HG03442 (cell line): ENCODE measurements at regions not wholly inside any gene's neighbourhood (a gene's known extent, or its start where the extent isn't known, plus 50 kb on each side); places are given as distances from the start of the nearest gene placed in this dataset.
"Not testable (repeated sequence)": the region's sequence is repeated elsewhere in the genome, so short reads cannot be mapped to it uniquely, and the experiment has no call there.

Experiments used
- ATAC-seq: cut with Tn5 transposase; IDR thresholded peaks from one replicate; pipeline ENCODE4 v1.9.1; 2021; ENCODE audit warnings: mild to moderate bottlenecking, moderate library complexity; ENCODE audit not compliant: unreplicated experiment

GRCh38 chr12:90515199-90516175, 439.5 kb downstream of the CCER1 start:
- peak; percentile 97 for ATAC-seq

DNA sequence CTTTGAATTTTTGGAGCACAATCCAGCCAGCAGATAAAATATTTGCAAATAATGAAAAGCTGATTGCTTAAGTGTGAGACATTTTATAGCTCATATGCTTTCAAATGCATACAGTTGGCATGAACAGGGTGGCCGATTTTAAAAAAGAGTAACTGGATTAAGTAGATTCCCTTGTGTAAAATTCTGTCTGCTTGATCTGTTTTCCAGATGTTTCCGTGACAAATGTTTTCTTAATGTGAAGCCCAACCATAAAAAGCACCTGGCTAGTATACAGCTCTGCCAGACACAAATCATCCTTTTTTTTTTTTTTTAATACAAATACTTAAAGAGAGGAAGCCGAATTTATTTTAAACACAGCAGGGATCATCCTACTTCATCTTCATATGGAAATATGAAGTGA, 440.7 kb downstream of the CCER1 start:
- no peak for ATAC-seq

DNA sequence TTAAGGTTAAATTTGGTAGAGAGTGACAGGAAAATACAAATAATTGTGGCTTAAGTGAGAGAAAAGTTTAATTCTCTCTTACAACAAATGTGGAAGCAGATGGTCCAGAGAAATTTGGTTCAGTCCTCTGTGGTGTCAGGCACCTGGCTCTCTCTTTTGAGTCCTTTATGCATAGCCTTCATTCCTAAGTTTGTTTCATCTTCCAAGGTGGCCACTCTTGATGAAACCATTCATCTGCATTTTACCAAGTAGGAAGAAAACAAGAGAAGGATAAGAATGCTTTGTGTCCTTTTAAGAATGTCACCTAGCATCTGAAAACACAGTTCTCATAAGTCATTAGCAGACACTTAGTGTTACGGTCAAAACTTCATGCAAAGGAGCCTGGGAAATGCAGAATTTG, 442.5 kb downstream of the CCER1 start:
- ATAC-seq, result no peak

DNA sequence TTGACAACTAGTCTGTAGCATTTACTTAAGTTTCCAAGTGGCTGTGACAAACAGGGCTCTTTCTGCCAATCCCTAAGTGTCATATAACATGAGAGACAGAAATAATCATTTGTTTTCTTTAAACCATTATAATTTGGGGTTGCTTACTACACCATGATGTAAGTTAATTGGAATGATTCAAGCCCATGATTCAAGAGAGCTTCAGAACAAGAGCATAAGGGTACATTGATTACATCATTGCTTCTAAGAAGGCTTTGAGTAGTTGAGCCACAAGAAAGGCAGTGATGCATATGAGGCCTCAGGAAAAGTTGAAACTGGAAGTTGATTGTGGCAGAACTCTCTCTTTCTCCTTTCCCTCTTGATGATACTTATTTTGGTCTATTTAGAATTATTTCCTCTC, 444.0 kb downstream of the CCER1 start:
- ATAC-seq, result no peak

GRCh38 chr12:90504806-90505205, 450.2 kb downstream of the CCER1 start:
- no peak for ATAC-seq

GRCh38 chr12:90502070-90502469, 452.9 kb downstream of the CCER1 start:
- ATAC-seq, result no peak

GRCh38 chr12:90501412-90501811, 453.6 kb downstream of the CCER1 start:
- no peak for ATAC-seq

DNA sequence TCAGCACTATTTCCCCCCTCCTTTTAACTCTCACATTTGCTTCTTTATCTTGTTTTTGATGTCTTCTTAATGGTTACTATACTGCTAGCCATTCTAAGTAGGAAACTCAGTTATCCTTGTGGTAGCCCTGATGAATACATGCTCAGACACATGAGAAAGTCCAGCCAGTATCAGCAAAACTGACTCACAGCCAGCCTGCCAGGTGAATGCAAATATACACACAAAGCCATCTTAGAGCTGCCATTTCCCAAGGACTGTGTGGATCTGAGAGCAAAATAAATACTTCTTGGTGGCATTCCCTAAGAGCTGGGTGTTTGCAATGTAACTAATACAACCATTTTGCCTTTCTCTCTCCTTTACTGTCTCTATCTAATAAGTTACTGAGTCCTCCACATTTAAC, 455.2 kb downstream of the CCER1 start:
- no peak for ATAC-seq

DNA sequence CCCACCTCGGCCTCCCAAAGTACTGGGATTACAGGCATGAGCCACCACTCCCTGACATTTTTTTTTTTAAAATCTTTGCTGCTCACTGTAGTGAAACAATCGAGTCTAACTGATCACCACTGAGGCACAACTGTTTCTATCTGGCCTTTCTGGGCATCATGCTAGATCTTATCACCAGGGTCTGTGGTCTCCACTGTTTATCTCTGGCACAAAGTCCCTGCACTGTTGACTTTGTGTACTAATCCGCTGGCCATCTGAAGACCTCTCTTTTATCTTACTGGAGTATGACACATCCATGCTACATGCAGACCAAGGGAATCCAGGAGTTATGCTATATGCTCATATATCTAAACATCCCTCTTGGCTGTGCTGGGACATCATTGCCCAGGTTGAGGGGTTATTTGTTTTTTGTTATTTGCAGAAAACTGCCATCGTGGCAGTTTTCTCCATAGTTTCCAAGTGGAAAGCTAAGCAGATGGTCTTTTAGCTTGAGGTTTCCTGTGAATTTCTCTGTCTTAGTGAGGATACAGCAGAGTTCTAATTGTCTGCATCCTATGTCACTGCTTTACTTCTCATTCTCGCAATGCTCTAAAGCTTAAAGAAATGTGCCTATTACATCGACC, 456.9 kb downstream of the CCER1 start:
- ATAC-seq, result no peak

DNA sequence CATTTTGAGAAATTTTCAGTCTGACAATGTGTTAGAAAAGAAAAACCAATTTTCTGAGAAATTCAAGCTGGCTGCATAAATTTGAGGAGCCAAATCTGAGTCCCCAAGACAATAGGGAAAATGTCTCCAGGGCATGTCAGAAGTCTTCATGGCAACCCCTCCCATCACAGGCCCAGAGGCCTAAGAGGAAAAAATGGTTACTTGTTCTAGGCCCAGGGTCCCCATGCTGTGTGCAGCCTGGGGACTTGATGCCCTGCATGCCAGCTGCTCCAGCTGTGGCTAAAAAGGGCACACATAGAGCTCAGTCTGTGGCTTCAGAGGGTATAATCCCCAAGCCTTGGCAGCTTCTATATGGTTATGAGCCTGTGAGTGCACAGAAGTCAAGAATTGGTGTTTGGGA, 464.6 kb downstream of the CCER1 start:
- ATAC-seq, result no peak

GRCh38 chr12:90489141-90489540, 465.8 kb downstream of the CCER1 start:
- ATAC-seq, result no peak

- no peak for ATAC-seq
Observed at GRCh38 chr12:90485560-90485959, 469.4 kb downstream of the CCER1 start.

DNA sequence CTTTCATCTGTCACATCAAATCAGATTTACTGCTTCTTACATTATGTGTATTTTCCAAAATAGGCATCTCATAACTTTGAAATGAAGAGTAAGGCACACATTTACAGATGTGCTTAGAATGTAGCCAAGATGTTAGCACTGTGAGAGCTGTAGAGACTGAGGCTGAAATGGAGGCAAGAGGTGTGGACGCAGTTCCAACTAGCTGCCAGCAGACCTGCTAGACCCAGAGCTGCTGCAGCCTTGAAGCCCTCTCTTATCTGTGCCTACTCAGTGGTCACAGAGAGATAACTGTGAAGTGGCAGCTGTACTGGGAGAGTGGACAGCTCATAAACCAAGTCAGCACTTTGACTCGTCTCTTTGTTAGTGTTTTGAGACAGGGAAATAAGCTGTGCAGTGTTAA, 470.9 kb downstream of the CCER1 start:
- no peak for ATAC-seq

DNA sequence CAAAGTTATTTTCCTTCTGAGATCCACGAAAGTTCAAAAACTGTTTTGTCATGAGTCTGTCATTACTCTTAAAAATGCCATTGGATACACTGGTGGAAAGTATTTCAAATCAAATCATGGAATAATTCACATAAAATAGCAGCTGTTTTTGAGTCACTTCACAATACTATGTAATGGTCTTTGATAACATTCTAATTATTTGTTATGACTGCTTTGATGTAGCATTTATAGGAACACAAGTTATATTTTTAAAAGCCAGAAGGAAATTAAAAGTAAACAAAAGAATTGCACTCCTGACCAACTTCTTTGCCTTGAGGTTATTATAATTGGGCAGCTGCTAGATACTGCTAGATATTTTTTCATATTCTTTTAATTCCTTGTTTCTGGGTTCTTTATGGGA, 473.2 kb downstream of the CCER1 start:
- ATAC-seq, result no peak

DNA sequence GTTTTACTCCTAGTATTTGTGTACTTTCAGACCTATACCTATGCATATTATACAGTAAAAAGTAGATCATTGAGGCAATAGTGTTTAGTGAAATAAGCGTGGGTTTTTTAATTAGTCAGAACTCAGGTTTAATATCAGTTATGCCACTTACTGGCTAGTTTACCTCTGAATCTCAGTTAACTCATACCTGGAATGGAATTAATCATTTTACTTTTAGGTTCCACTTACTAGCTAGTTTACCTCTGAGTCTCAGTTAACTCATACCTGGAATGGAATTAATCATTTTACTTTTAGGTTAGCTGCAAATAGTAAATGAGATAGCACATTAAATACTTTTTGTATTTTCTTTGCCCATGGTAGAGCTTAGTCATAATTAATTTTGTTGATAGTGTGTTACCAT, 475.7 kb downstream of the CCER1 start:
- no peak for ATAC-seq

GRCh38 chr12:90473831-90474230, 481.1 kb downstream of the CCER1 start:
- ATAC-seq, result no peak

DNA sequence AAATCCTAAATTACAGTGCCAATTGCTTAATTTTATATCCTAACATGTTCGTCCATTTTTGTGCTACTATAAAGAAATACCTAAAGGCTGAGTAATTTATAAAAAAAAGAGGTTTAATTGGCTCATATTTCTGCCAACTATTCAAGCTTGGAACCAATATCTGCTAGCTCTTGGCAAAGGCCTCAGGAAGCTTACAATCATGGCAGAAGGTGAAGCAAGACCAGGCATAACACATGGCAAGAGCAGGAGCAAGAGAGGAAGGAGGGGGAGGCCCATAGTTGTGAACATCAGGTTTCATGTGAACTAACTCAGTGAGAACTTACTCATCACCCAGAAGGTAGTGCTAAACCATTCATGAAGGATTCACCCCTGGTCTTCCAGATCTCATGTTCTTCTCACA, 494.3 kb downstream of the CCER1 start:
- ATAC-seq, result no peak

DNA sequence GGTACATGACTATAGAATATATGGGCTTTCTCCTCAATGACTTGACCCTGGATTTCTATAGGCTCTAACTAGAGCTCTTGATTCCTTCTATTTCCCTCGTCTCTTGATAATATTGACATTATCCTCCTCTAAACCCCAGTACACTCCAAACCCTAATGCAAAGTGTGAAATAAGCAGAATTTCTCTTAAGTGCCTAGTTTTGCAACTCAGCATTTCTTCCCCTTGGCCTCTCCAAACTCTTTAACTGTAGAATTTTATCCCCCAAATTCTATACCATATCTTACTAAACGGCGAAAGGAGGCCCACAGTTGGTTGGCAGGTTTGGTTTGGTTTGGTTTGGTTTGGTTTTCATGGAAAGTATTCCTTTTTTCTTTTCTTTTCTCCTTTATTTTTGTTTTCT, 498.7 kb downstream of the CCER1 start:
- ATAC-seq, result no peak

DNA sequence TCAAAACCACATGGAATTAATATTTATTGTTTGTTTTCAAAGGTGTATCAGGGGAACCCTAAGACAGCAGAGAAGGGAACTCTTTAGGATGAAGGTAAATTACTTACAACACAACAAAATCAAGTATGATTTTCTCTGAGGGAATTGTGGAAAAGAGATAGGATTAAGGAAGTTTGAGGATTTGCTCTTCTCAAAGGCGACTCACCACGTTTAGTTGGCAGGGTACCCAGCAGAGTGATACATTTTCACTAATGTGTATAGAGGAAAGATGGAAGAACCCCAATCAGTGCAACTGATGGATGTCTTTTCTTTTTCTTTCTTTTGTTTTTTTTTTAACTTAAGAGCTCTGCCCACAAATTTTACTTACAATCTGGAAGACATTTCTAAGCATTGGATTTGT, 499.2 kb downstream of the CCER1 start:
- ATAC-seq, result no peak

- ATAC-seq, result no peak
Observed at GRCh38 chr12:90449611-90450010, 505.4 kb downstream of the CCER1 start.

DNA sequence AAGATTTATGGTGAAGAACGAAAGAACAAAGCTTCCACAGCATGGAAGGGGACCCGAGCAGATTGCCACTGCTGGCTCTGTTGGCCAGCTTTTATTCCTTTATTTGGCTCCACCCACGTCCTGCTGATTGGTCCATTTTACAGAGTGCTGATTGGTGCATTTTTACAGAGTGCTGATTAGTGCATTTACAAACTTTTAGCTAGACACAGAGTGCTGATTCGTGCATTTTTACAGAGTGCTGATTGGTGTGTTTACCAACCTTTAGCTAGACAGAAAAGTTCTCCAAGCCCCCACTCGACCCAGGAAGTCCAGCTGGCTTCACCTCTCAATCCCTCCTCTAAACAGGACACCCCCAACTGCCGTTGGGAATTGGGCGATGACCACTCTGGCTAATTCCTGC, 511.5 kb downstream of the CCER1 start:
- ATAC-seq, result not testable (repeated sequence)

GRCh38 chr12:90441431-90441830, 513.5 kb downstream of the CCER1 start:
- no peak for ATAC-seq
